GM21717 (cell line): ENCODE measurements at regions not wholly inside any gene's neighbourhood (a gene's known extent, or its start where the extent isn't known, plus 50 kb on each side); places are given as distances from the start of the nearest gene placed in this dataset.
"Not testable (repeated sequence)": the region's sequence is repeated elsewhere in the genome, so short reads cannot be mapped to it uniquely, and the experiment has no call there.

ENCODE experiments used
- ATAC-seq: cut with Tn5 transposase; IDR thresholded peaks from one replicate; pipeline ENCODE4 v1.9.1; 2021; ENCODE audit warnings: mild to moderate bottlenecking, moderate library complexity; ENCODE audit not compliant: unreplicated experiment

DNA sequence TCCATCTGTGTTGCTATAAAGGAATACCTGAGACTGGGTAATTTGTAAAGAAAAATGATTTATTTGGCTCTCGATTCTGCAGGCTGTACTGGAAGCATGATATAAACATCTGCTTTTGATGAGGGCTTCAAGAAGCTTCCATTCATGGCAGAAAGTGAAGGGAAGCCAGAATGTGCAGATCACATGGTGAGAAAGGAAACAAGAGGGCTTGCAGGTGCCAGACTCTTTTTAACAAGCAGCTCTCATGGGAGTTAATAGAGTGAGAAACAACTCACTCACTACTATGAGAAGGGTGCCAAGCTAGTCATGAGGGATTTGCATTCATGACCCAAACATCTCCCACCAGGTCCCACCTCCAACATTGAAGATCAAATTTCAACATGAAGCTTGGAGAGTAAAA is 247.2 kb downstream of the ZIC4 start:
- ATAC-seq, result no peak

DNA sequence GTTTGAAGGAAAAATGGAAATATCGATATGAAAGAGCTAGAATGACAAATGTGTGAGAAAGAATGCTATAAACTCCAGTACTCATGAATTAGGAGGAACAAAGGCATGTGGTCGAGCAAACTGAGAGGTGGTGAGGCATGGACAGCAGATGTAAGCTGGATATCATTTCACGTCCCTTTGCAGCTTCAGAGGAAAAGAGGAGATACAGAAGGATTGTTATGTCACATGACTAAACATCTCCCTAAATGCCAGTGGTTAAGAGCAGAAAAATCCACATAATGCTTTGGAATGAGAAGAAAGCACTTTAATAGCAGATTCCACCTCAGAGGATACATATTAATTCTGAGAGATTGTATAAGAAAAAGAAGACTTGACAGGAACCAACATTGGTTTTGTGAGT is 248.7 kb downstream of the ZIC4 start:
- no peak for ATAC-seq

DNA sequence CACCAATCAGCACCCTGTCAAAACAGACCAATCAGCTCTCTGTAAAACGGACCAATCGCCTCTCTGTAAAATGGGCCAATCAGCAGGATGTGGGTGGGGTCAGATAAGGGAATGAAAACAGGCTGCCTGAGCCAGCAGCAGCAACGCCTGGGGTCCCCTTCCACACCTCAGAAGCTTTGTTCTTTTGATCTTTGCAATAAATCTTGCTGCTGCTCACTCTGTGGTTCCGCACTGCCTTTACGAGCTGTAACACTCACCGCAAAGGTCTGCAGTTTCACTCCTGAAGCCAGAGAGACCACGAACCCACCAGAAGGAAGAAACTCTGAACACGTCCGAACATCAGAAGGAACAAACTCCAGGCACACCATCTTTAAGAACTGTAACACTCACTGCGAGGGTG is 251.4 kb downstream of the ZIC4 start:
- ATAC-seq, result not testable (repeated sequence)

DNA sequence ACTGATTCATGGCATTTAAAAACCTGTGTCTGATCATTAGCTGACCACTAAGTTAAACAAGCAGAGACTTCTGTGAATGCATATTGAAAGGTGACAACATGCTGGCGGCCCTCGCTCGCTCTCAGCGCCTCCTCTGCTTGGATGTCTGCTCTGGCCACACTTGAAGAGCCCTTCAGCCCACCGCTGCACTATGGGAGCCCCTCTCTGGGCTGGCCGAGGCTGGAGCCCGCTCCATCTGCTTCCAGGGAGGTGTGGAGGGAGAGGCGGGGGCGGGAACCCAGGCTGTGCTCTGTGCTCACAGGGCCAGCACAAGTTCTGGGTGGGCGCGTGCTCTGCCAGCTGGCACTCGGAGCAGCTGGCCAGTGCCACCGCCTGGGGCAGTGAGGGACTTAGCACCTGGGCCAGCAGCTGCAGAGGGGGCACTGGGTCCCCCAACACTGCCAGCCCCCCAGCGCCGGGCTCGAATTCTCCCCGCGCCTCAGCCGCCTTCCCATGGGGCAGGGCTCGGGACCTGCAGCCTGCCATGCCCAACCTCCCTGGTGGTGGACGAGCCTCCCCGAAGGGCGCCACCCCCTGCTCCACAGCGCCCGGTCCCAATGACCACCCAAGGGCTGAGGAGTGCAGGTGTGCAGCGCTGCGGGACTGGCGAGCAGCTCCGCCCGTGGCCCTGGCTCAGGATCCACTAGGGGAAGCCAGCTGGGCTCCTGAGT is 252.4 kb downstream of the ZIC4 start:
- no peak for ATAC-seq

DNA sequence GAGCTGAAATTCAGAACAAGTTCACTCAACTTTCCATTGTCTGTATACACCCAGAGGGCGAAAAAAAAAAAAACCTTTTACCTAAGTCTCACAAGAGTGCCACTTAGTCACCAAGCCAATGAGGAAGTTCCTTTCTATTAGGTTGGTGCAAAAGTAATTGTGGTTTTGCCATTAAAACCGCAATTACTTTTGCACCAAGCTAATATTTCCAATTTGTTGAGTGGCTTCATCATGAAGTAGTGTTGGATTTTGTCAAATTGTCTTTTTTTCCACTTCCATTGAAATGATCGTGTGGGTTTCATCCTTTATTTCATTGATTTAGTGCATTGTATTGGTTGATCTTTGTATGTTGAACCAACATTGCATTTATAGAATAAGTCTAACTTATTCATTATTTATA is 253.9 kb downstream of the ZIC4 start:
- ATAC-seq, result no peak

DNA sequence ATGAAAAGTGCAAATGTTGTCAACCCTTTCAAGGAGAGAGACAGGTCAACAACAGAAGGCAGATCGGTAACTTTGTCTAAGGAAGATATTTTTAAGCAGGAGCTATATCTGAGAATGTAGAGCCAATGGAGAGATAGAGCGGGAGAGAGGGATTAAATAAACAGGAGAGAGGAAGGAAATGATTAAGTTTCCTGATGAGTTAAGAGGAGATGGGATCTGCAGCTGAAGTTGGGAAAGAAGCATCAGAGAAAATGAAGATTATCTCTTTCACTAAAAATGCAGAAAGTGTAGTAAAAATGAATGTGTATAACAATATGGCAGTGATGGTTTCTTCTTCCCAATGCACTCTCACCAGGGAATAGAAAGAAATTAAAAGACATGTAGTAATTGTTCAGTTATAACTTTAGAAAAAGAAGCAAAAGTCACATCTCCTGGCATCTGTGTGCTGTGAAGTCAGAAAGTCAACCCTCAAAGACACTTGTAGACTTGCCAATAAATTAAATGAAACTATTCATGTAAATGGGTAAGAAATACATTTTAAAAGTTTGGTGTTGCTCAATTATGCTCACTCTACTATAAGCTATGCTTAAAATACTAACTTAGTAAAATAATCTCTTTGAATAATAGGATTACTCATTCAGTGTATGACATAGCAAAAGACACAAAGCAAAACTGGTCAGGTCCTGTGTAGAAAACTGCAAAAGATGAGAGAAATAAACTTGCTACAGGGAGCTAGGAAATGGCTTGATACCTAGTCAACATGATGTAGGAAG is 264.6 kb downstream of the ZIC4 start:
- ATAC-seq, result no peak

DNA sequence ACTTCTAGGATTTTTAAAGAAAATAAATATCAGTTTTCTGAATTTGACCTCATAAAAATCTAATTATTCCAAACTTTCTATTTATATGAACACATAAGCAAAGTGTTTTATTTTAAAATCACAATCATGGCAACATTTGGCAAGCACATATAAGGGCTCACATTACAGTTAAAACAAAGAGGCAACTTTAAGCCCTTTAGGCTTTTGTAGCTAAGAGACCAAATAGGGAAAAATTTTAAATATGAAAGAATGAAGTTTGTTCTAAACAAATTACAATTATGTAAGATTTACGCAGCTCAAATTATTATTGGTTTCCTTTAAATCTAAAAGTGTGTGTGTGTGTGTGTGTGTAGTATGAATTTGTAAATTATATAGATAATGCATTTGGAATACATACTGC is 267.0 kb downstream of the ZIC4 start:
- ATAC-seq, result no peak

DNA sequence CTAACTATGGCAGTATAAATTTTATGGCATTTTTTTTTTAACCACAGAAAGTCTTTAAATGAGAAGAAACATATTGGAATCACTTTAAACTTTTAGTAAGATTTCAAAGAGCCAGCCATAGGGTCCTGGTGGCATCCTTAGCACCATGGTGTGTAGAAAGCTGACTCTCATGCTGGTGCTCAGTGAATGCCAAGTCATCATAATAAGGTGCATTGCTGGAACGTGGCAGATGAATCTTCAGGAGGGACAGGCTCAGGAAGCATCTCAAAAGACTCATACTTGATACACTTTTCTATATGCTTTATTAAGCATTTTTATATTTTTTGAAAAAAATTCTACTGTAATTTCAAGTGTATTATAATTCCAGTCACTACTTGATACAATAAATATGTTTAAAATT is 274.2 kb downstream of the ZIC4 start:
- ATAC-seq, result no peak

DNA sequence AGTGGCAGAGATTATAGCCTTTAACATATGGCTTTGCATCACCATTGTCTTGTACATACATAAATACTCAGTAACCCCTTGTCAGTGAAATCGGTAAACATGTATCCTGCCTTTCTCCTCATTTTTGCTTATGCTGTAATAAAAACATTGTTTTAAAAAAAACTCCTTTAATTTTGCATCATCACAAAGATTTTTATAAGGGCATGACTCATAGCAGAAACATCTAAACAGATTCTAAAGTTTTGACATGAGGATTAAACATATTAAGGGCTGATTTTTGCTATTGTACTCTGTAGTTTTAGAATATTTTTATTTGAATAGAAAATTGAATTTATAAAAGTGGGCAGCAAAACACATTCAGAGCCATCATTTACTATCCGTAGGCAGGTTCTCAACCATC is 275.9 kb downstream of the ZIC4 start:
- no peak for ATAC-seq

DNA sequence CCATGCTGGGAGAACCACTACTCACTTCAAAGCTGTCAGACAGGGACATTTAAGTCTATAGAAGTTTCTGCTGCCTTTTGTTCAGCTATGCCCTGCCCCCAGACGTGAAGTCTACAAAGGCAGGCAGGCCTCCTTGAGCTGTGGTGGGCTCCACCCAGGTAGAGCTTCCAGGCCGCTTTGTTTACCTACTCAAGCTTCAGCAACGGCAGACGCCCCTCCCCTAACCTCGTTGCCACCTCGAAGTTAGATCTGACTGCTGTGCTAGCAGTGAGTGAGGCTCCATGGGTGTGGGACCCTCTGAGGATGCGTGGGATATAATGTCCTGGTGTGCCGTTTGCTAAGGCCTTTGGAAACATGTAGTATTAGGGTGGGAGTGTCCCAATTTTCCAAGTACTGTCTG is 276.7 kb downstream of the ZIC4 start:
- no peak for ATAC-seq

DNA sequence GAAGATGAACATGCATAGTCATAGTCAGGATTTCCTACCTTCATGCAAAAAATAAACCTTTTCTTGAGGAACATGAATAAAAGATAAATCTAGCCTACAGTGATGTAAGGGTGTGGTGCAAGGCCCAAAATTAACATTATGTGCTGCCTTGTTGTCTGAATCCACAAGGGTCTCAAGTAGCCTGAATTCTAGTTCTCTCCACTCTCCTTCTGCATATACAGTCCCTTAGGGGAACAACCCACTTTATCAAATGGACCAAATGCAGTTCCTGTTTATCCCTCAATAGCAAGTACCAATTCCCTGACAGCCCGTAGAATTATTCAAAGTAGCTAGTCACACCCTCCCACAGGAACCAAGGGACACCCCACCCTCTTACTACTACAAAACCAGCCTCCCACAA is 284.0 kb downstream of the ZIC4 start:
- ATAC-seq, result no peak

DNA sequence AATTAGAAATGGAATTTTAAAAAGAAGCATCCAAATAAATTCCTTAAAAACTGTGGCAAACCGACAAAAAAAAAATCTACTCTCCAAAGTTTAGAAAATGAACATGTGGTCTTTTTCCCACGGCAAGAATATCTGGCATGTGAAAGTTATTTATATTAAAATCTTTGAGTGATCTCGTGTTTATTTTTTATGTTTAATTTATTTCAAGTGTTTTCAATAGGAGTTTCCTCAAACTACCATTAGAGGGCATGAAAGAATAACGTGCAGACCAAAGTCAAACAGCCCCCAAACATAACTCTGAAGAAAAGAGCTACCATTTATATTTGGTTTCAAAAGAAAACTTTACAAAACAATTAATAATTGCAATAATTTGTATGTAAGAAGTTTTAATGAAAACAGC is 286.4 kb downstream of the ZIC4 start:
- ATAC-seq, result no peak

DNA sequence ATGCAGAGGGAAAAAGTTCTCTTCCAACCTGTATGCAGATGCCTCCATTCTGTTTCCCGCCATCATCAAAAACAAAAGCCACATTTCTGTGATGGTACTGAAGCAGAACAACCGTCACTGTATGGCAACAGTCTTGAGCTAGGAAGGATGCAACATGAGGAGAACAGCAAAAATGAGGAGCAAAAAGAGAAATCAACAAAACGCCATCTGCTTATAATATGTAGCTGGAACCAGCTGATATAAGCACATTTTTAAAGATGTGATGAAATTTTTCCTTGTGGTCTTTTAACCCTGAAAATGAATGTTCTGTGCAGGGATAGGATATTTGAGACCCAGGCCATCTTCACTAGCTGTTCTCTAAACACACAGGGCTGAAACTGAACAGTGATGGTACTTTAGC is 287.0 kb downstream of the ZIC4 start:
- no peak for ATAC-seq

DNA sequence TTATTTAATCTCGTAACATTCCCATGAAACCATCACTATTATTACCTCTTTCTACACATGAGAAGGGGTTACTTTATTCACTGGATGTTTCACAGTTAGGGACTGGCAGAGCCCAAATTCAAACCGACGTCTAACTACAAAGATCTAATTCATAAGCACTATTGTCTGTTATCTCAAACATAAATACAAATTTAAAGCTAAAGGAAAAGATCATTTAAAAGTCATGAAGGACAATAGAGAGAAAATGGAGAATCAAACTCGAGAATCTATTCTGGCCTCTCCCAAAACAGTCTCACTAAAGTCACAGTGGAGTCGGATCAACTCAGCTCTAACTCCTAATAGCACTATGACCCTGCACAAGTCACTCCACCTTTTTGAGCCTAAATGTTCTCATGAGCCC is 287.7 kb downstream of the ZIC4 start:
- no peak for ATAC-seq

DNA sequence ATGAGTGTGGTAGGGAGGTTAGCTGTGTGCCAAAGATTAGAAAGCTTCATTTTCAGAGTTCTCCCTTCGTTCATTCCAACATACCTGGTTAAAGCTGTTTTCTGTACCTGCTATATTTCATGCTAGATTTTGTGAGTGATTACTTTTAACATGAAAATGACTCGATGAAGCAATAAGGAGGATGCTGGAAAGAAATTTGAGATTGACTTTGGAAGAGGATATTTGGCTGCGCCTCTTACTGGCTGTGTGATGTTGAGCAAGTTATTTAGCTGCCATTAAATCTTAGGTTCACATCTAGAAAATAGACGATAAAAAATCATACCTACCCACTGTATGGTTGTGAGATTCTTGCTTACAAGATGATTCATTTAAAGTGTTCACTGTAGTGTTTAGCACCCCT is 288.7 kb downstream of the ZIC4 start:
- ATAC-seq, result no peak

DNA sequence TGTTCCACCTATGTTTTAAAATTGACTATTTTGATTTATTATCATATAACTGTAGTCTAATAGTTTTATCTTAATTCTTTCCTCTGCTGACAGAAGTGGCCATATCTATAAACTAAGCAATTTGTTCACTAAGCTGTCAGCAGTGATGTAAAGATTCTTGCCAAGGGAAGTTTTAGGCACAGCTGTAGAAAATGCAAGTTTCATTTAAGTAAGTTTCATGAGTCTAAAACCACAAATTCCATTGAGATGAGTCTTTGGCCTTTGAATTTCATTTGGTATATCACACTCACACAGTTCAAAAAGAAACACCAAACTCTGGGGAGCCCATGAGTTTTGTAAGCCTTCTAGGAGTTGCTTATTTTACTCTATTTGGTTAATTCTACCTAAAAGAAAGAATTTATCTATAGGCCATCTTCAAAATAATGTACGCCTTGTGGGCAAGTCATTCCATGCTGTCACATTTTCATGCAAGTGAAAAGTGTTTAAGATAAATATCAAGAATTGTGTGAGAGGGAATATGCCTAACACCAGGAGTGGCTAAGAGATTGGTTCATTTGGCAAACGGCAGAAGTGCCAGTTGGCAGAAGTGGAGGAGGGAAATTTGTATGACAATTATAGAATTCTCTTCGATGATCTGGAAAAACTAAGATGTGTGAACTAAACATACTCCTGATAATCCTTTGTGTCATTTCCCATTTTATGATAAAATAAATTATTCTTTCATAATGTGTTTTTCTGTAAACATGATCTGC is 292.9 kb downstream of the ZIC4 start:
- no peak for ATAC-seq

DNA sequence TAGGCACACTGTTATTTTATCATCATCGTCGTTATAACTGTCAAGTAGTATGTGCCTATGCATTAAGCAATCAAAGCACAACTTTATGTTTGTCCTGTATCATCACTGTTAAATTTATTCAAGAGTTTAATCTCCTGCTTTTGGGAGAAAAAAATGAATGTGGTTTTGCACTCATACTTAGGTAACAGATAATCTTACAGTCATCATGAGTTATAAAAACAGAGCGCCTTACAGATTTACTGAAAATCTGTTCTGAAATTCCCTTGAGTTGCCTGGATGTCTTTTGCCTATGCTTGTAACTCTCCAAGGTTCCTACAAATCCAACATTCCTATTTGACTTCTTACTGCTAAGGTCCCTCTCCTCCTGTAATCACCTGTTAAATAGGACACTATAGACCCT is 307.3 kb downstream of the ZIC4 start:
- no peak for ATAC-seq

DNA sequence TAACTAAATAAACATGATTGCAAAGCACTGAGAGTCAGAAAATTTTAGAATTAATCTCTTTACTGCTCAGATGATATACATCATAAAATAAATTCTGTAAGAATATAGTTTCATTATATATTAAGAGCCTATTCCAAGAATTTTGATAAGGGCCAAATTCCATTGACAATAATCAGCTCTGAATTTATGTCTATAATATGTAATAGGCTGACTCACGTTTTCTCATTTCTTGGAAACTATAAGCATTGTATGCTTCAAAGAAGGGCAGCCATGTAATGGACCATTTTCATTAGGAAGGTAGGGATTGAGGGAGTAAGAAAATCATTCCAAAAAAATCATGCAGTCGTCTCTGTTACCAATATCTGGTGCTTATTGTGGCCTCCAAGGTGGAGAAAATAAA is 315.9 kb downstream of the ZIC4 start:
- no peak for ATAC-seq

DNA sequence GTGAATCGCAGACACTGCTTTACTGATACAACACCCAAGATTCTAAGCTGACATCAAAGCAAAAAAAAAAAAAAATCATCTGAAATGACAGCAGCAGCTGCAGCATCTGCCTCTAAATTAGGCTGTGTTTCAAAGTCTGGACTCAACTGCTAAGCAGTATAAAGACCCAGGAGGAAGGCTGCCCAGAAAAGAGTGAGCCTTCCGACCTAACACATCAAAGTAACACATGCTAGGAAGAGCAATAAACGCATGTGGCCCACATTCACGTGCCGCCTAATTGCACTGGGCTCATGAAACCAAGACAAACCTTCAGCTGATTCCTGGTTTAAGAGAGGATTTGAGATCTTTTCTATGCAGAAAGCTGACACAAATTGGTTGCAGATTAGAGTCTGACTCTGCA is 317.1 kb downstream of the ZIC4 start:
- ATAC-seq, result no peak

DNA sequence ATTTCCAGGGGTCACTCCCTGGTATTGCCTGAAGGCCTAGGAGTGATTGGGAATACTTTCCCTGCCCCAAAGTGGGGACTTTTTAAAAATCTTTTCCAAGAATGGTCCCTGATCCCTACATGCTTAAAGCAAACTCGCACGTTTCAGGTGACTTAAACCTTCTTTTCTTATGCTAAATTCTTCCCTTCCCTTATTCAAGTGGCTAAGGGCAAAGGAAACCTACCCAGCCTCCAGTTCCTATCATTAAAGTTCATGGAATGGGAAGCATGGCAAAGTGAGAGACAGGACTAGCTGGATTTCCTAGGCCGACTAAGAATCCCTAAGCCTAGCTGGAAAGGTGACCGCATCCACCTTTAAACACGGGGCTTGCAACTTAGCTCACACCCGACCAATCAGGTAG is 346.8 kb downstream of the ZIC4 start:
- ATAC-seq, result not testable (repeated sequence)

DNA sequence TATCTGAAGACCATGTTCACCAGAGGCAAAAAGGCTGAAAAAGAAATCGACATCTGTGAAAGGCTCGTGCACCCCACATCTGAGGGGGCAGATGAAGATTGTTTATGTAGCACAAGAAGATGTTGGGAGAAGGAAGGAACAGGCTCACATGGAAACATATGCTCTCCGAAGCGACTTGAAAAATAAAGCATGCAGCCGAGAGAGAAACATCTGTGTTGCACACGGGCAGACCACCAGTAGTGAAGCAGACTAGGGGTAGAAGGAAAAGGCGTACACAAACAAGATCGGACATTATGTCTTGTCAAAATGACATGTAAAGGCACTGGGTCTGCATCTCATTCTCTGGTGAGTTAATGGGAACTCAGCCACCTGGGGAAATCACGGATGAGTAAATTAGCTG is 356.5 kb downstream of the ZIC4 start:
- ATAC-seq, result no peak

DNA sequence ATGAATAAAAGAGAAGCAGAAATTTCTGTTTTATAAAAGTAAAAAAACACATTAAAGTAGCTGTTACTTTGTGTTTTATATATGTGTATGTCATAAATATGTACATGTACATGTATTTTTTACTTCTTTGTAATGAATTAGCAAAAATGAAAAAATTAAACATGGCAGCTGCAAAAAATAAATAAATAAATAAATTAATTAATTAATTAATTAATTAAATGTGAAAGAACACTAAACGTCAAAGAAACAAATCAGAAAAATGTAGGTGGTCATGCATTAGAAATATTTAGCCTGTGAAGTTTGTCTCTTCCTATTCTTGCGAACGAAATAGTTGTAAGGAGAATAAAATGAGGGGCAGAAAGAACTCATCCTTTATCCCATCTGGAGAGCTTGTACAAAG is 357.0 kb downstream of the ZIC4 start:
- no peak for ATAC-seq
